Endothelial cell of umbilical vein (primary cell): ENCODE measurements at regions not wholly inside any gene's neighbourhood (a gene's known extent, or its start where the extent isn't known, plus 50 kb on each side); places are given as distances from the start of the nearest gene placed in this dataset.

Experiments used
- BruUV-seq: library from RNA; stranded (reverse); fragments of 400-500 nt; replicated peaks from 2 replicates; lab custom pipeline; 2021; lab: Mats Ljungman, UMichigan
- CTCF ChIA-PET: fragments of 300-600, 350-600 bp; sonication (Branson Sonifier 250); formaldehyde crosslinking; loops from one replicate; lab custom pipeline; 2021; ENCODE audit warnings: antibody characterized with exemption, inconsistent platforms; lab: Charles Lee
- POLR2A ChIA-PET: fragments of 300-600, 350-600 bp; sonication (Branson Sonifier 250); formaldehyde crosslinking; loops from one replicate; lab custom pipeline; 2021; ENCODE audit warnings: antibody characterized with exemption, inconsistent platforms; lab: Charles Lee
- DNase-seq: peaks from one replicate; pipeline ENCODE4 v3.0.0-alpha.2; 2011; ENCODE audit warnings: low read depth, low spot score
- FAIRE-seq: peaks from 2 replicates; lab custom pipeline; 2011; peaks lifted over from hg19 to GRCh38; lab: Jason Lieb, UNC
- H2AFZ ChIP-seq: 2 replicates; pipeline ENCODE4 v1.6.0; 2012; ENCODE audit warnings: low read depth, low read length, control low read depth, inconsistent platforms
- H3K27ac ChIP-seq: 2 replicates; pipeline ENCODE4 v1.5.1; 2011; ENCODE audit warnings: low read depth, mild to moderate bottlenecking, control low read depth, low read length, moderate library complexity; ENCODE audit not compliant: insufficient read depth
- H3K27me3 ChIP-seq, 2 experiments: 2 replicates each; pipeline versions ENCODE4 v1.6.0 to v1.6.1; 2011; ENCODE audit warnings: low read length in 2 of 2, mixed read lengths in 1 of 2; ENCODE audit not compliant: control insufficient read depth in 2 of 2, insufficient read depth in 2 of 2
- H3K36me3 ChIP-seq, 2 experiments: 2 replicates in 1 of 2; 3 replicates in 1 of 2; pipeline ENCODE4 v1.5.1; 2011; ENCODE audit warnings: low read length in 2 of 2, mild to moderate bottlenecking in 1 of 2, moderate library complexity in 1 of 2; ENCODE audit not compliant: control insufficient read depth in 2 of 2, insufficient read depth in 2 of 2; ENCODE audit errors: extremely low read depth in 1 of 2
- H3K4me1 ChIP-seq: 3 replicates; pipeline ENCODE4 v1.5.1; 2011; ENCODE audit warnings: mild to moderate bottlenecking, low read length; ENCODE audit not compliant: control insufficient read depth, insufficient read depth; ENCODE audit errors: extremely low read depth
- H3K4me2 ChIP-seq: 2 replicates; pipeline ENCODE4 v1.6.1; 2011; ENCODE audit warnings: low read length, control low read depth, mixed read lengths; ENCODE audit not compliant: insufficient read depth
- H3K4me3 ChIP-seq, 3 experiments: fragments of 200-600 bp in 1 of 3; sonication (generic), shearing (Covaris generic) in 1 of 3; replicated peaks in 1 of 3; 2 replicates each; pipeline ENCODE4 v1.5.1; 2011 to 2016; ENCODE audit warnings: control low read depth in 3 of 3, low read length in 3 of 3, mild to moderate bottlenecking in 2 of 3, inconsistent platforms in 1 of 3, low read depth in 1 of 3, moderate library complexity in 1 of 3; ENCODE audit not compliant: insufficient read depth in 1 of 3
- H3K79me2 ChIP-seq: 2 replicates; pipeline ENCODE4 v1.6.0; 2012; ENCODE audit warnings: low read length, inconsistent platforms; ENCODE audit not compliant: control insufficient read depth, insufficient read depth
- H3K9ac ChIP-seq: replicated peaks from 2 replicates; pipeline ENCODE3; 2011; ENCODE audit warnings: low read length, control low read depth; ENCODE audit not compliant: insufficient read depth; ENCODE audit errors: extremely low read depth
- H3K9me1 ChIP-seq: replicated peaks from 3 replicates; pipeline ENCODE4 v1.6.0; 2011; ENCODE audit warnings: mild to moderate bottlenecking, low read length; ENCODE audit not compliant: control insufficient read depth, insufficient read depth; ENCODE audit errors: extremely low read depth
- H3K9me3 ChIP-seq: replicated peaks from 2 replicates; pipeline ENCODE4 v1.5.1; 2012; ENCODE audit warnings: low read length, inconsistent platforms; ENCODE audit not compliant: control insufficient read depth, insufficient read depth
- H4K20me1 ChIP-seq: replicated peaks from 2 replicates; pipeline ENCODE3; 2011; ENCODE audit warnings: mild to moderate bottlenecking, low read length; ENCODE audit not compliant: control insufficient read depth, insufficient read depth; ENCODE audit errors: extremely low read depth
- CTCF ChIP-seq, 2 donors: IDR thresholded peaks; 1 replicate in 1 of 2; 2 replicates in 1 of 2; pipeline ENCODE4 v1.5.1; 2011; ENCODE audit warnings: low read length in 2 of 2, mild to moderate bottlenecking in 2 of 2, moderate library complexity in 2 of 2, control low read depth in 1 of 2, inconsistent platforms in 1 of 2, low read depth in 1 of 2; ENCODE audit not compliant: insufficient read depth in 1 of 2; ENCODE audit errors: extremely low read depth in 1 of 2
- EZH2 ChIP-seq: IDR thresholded peaks from 2 replicates; pipeline ENCODE4 v1.6.1; 2012; ENCODE audit warnings: borderline replicate concordance, low read depth, mild to moderate bottlenecking, moderate library complexity, low read length, inconsistent platforms; ENCODE audit not compliant: severe bottlenecking
- FOS ChIP-seq: IDR thresholded peaks from 2 replicates; pipeline ENCODE4 v1.6.1; 2011; ENCODE audit warnings: mild to moderate bottlenecking, low read length, moderate library complexity, borderline replicate concordance; ENCODE audit not compliant: insufficient read depth
- GATA2 ChIP-seq: IDR thresholded peaks from 2 replicates; pipeline ENCODE4 v1.7.0; 2011; ENCODE audit warnings: low read depth, mild to moderate bottlenecking, moderate library complexity, mixed read lengths, low read length; ENCODE audit not compliant: insufficient read length, insufficient read depth
- JUN ChIP-seq: IDR thresholded peaks from 2 replicates; pipeline ENCODE4 v1.6.1; 2011; ENCODE audit warnings: borderline replicate concordance, low read depth; ENCODE audit not compliant: insufficient read length, insufficient read depth
- MAX ChIP-seq: IDR thresholded peaks from 2 replicates; pipeline ENCODE4 v1.6.1; 2011; ENCODE audit not compliant: insufficient read depth, insufficient read length
- MYC ChIP-seq: IDR thresholded peaks from one replicate; pipeline ENCODE4 v1.6.1; 2011; ENCODE audit warnings: mild to moderate bottlenecking, low read depth, low read length
- POLR2A ChIP-seq: IDR thresholded peaks from 2 replicates; pipeline ENCODE4 v1.6.1; 2012; ENCODE audit warnings: low read depth, mild to moderate bottlenecking, control low read depth, low read length
- POLR2AphosphoS5 ChIP-seq: IDR thresholded peaks from 2 replicates; pipeline ENCODE4 v1.6.1; 2012; ENCODE audit warnings: low read depth, mild to moderate bottlenecking, control low read depth, low read length, moderate library complexity; ENCODE audit not compliant: insufficient read depth
- dilution Hi-C: fragments of 300-500 bp; cut with MboI; formaldehyde crosslinking; loops from one replicate; pipeline ENCODE4 v1.15.0; 2019; ENCODE audit warnings: low sequenced_read_pairs; ENCODE audit not compliant: extremely low pct_ligation_motif_present
- intact Hi-C: fragments of 100-400 bp; cut with micrococcal nuclease; formaldehyde crosslinking; loops from one replicate; pipeline ENCODE4 v1.10.0; 2022

- H3K36me3 ChIP-seq, result no peaks in the 10 kb centered on the region
- TF ChIP-seq MAX (no peak), MYC (no peak), GATA2 (no peak), POLR2A (no peak), JUN (no peak), EZH2 (no peak), FOS (no peak), POLR2AphosphoS5 (no peak), CTCF (IDR thresholded peaks at IDR 0.05; ENCODE audit: extremely low read depth in 1 of 2, insufficient read depth in 1 of 2, low read depth in 1 of 2, low read length in 2 of 2) (no peak)
- CTCF ChIA-PET, result no interaction called here
- no peaks in the 10 kb centered on the region for H3K27me3 ChIP-seq
- intact Hi-C loops (no loop called here), dilution Hi-C loops (no loop called here)
- FAIRE-seq (no peak), DNase-seq (no peak)
- no peaks in the 10 kb centered on the region for H3K9me3 ChIP-seq
- no peak overlapping the region for H3K9ac ChIP-seq
- no peak overlapping the region for H3K4me3 ChIP-seq
- H3K79me2 ChIP-seq, result no peaks in the 10 kb centered on the region
- H2AFZ ChIP-seq, result no peak overlapping the region
- no peaks in the 10 kb centered on the region for H4K20me1 ChIP-seq
- H3K4me2 ChIP-seq, result no peak overlapping the region
- no TSS peak for BruUV-seq
- POLR2A ChIA-PET, result no interaction called here
- H3K27ac ChIP-seq, result no peak overlapping the region
- no peaks in the 10 kb centered on the region for H3K4me1 ChIP-seq
- H3K9me1 ChIP-seq, result no peaks in the 10 kb centered on the region
These were observed 311.8 kb downstream of the CDH11 start for GRCh38 chr16:64809876-64810629.
